CD8-positive, alpha-beta memory T cell (primary cell): ENCODE measurements at regions not wholly inside any gene's neighbourhood (a gene's known extent, or its start where the extent isn't known, plus 50 kb on each side); places are given as distances from the start of the nearest gene placed in this dataset.

Experiments used
- CTCF ChIA-PET: fragments of 350-600 bp; sonication (Branson Sonifier 250); formaldehyde crosslinking; loops from one replicate; lab custom pipeline; 2021; ENCODE audit warnings: antibody characterized with exemption; lab: Charles Lee
- POLR2A ChIA-PET: fragments of 350-600 bp; sonication (Branson Sonifier 250); formaldehyde crosslinking; loops from one replicate; lab custom pipeline; 2021; ENCODE audit warnings: antibody characterized with exemption; lab: Charles Lee
- DNase-seq, 5 donors: peaks; one replicate each; pipeline versions ENCODE4 v3.0.0 to v3.0.0-alpha.2; 2020 to 2022; ENCODE audit warnings: mixed read lengths in 1 of 5
- H3K27ac ChIP-seq: one replicate; pipeline ENCODE4 v1.7.0; 2013; ENCODE audit warnings: low read depth, mild to moderate bottlenecking, low read length, moderate library complexity
- H3K27me3 ChIP-seq: 2 replicates; pipeline ENCODE4 v1.7.0; 2013; ENCODE audit warnings: low read length, mild to moderate bottlenecking; ENCODE audit not compliant: insufficient read depth, poor library complexity, severe bottlenecking
- H3K36me3 ChIP-seq: 2 replicates; pipeline ENCODE4 v1.7.0; 2013; ENCODE audit warnings: mild to moderate bottlenecking, low read length, moderate library complexity; ENCODE audit not compliant: insufficient read depth
- H3K4me1 ChIP-seq: 2 replicates; pipeline ENCODE4 v1.7.0; 2013; ENCODE audit warnings: mild to moderate bottlenecking, low read length, moderate library complexity; ENCODE audit not compliant: insufficient read depth
- H3K4me3 ChIP-seq: 2 replicates; pipeline ENCODE4 v1.7.0; 2013; ENCODE audit warnings: mild to moderate bottlenecking, low read length
- H3K9me3 ChIP-seq: 2 replicates; pipeline ENCODE4 v1.7.0; 2013; ENCODE audit warnings: mild to moderate bottlenecking, low read length
- H3K27ac Mint-ChIP-seq, 8 donors: one replicate each; pipeline ENCODE4 v1.8.0; 2020 to 2021; ENCODE audit warnings: mixed read lengths in 8 of 8, mild to moderate bottlenecking in 6 of 8, inconsistent platforms in 3 of 8, moderate library complexity in 3 of 8
- H3K27me3 Mint-ChIP-seq, 2 donors: one replicate each; pipeline ENCODE4 v1.8.0; 2020 to 2021; ENCODE audit warnings: mixed read lengths in 2 of 2, mild to moderate bottlenecking in 1 of 2, moderate library complexity in 1 of 2
- H3K36me3 Mint-ChIP-seq, 3 donors: one replicate each; pipeline ENCODE4 v1.8.0; 2020 to 2021; ENCODE audit warnings: mixed read lengths in 3 of 3, inconsistent platforms in 1 of 3, mild to moderate bottlenecking in 1 of 3
- H3K4me1 Mint-ChIP-seq, 3 donors: one replicate each; pipeline ENCODE4 v1.8.0; 2020 to 2021; ENCODE audit warnings: mixed read lengths in 3 of 3, inconsistent platforms in 1 of 3, mild to moderate bottlenecking in 1 of 3
- H3K4me3 Mint-ChIP-seq, 7 donors: one replicate each; pipeline ENCODE4 v1.8.0; 2020 to 2021; ENCODE audit warnings: mixed read lengths in 7 of 7, mild to moderate bottlenecking in 6 of 7, moderate library complexity in 4 of 7, inconsistent platforms in 2 of 7
- H3K9me3 Mint-ChIP-seq, 5 donors: one replicate each; pipeline ENCODE4 v1.8.0; 2020 to 2022; ENCODE audit warnings: mixed read lengths in 5 of 5, mild to moderate bottlenecking in 3 of 5, moderate library complexity in 2 of 5, inconsistent platforms in 1 of 5

DNA sequence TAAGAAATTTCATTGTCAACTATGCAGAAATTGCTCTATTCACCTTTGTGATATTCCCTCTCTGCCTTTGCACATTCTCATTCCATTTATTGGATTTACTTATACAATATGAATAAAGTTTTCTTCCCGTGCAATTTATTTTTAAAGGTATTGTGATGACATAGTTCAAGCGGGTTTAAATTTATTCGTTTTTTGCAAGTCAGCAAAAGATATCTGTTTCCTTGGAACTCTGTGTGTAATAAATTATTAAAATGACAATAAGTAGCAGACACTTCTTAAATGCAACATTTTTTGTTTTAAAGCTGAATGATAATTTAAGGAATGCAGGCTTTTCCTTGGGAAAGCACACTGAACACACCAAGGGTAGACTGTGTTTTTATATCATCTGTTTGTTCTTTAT is 143.1 kb downstream of the SLC41A2 start:
- Histone ChIP-seq H3K9me3 (no peaks in the 10 kb centered on the region), H3K4me1 (no peaks in the 10 kb centered on the region), H3K27me3 (no peaks in the 10 kb centered on the region), H3K27ac (no peak overlapping the region), H3K4me3 (no peak overlapping the region), H3K36me3 (no peaks in the 10 kb centered on the region)
- H3K9me3 Mint-ChIP-seq: no peaks in the 10 kb centered on the region
- no peaks in the 10 kb centered on the region for H3K27me3 Mint-ChIP-seq
- no peaks in the 10 kb centered on the region for H3K4me1 Mint-ChIP-seq
- ChIA-PET CTCF (interaction anchor here (1.1 kb wide), 1 partner anchor 433 kb away, joined by 3 read pairs; no protein-coding TSS in a partner anchor), POLR2A (no interaction called here)
- no peak overlapping the region for H3K27ac Mint-ChIP-seq
- DNase-seq: no peak
- peaks cover 0 to 8% (median 1%) of the 10 kb centered on the region in 3 donors for H3K36me3 Mint-ChIP-seq
- no peak overlapping the region for H3K4me3 Mint-ChIP-seq
